ENCODE measurements at regions not wholly inside any gene's neighbourhood (a gene's known extent, or its start where the extent isn't known, plus 50 kb on each side); places are given as distances from the start of the nearest gene placed in this dataset.

DNA sequence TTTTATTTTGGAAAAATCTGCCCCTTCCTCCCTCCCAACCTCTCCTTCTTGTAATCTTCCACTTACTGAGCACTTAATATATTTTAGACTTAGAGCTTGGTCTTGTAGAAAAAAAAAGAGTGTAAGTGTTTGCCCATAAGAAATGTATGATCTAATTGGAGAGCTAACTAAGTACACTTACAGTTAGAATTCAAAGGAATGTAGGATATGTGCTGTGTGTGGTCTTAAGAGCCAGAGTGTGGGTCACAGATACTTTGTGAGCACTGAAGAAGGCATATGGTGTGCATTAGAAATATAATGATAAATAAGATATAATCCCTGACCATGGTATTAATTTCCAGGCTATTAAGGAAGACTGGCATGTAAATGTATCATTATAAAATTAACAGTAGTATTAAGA lies 91.8 kb upstream of the ZNF521 start:
- TF ChIP-seq, protein P1, sequence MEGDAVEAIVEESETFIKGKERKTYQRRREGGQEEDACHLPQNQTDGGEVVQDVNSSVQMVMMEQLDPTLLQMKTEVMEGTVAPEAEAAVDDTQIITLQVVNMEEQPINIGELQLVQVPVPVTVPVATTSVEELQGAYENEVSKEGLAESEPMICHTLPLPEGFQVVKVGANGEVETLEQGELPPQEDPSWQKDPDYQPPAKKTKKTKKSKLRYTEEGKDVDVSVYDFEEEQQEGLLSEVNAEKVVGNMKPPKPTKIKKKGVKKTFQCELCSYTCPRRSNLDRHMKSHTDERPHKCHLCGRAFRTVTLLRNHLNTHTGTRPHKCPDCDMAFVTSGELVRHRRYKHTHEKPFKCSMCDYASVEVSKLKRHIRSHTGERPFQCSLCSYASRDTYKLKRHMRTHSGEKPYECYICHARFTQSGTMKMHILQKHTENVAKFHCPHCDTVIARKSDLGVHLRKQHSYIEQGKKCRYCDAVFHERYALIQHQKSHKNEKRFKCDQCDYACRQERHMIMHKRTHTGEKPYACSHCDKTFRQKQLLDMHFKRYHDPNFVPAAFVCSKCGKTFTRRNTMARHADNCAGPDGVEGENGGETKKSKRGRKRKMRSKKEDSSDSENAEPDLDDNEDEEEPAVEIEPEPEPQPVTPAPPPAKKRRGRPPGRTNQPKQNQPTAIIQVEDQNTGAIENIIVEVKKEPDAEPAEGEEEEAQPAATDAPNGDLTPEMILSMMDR (IDR thresholded peaks at IDR 0.05), result no peak
- no peak for TF ChIP-seq EP300 (IDR thresholded peaks at IDR 0.05)
- TF ChIP-seq POLR2A (IDR thresholded peaks at IDR 0.05), result no peak
- TF ChIP-seq POLR2AphosphoS5 (IDR thresholded peaks at IDR 0.05), result no peak
